ENCODE measurements at regions not wholly inside any gene's neighbourhood (a gene's known extent, or its start where the extent isn't known, plus 50 kb on each side); places are given as distances from the start of the nearest gene placed in this dataset.

GRCh38 chr6:167717455-167717854, 109.3 kb upstream of the AFDN start:
- no peaks in the 10 kb centered on the region for H3K9me3 ChIP-seq (ENCODE audit: low read length)
- no peaks in the 10 kb centered on the region for H3K36me3 ChIP-seq (ENCODE audit: insufficient read depth, low read length)
- no peak overlapping the region for H2AFZ ChIP-seq (ENCODE audit: low read depth, low read length)
- H3K4me1 ChIP-seq (ENCODE audit: insufficient read depth, low read length): peaks cover 3% of the 10 kb centered on the region
- no peak overlapping the region for H3K4me3 ChIP-seq (ENCODE audit: low read length)
- H3K27me3 ChIP-seq (ENCODE audit: insufficient read depth, low read length): no peaks in the 10 kb centered on the region

- no peak overlapping the region for H3K4me3 ChIP-seq (ENCODE audit: low read length)
- H2AFZ ChIP-seq (ENCODE audit: low read depth, low read length): no peak overlapping the region
- H3K36me3 ChIP-seq (ENCODE audit: insufficient read depth, low read length): no peaks in the 10 kb centered on the region
- no peaks in the 10 kb centered on the region for H3K27me3 ChIP-seq (ENCODE audit: insufficient read depth, low read length)
- H3K4me1 ChIP-seq (ENCODE audit: insufficient read depth, low read length): peaks cover 3% of the 10 kb centered on the region
- no peaks in the 10 kb centered on the region for H3K9me3 ChIP-seq (ENCODE audit: low read length)
Measured at GRCh38 chr6:167717867-167718266, 108.8 kb upstream of the AFDN start.

- no peak overlapping the region for H2AFZ ChIP-seq (ENCODE audit: low read depth, low read length)
- H3K36me3 ChIP-seq (ENCODE audit: insufficient read depth, low read length): no peaks in the 10 kb centered on the region
- H3K4me1 ChIP-seq (ENCODE audit: insufficient read depth, low read length): no peaks in the 10 kb centered on the region
- no peaks in the 10 kb centered on the region for H3K27me3 ChIP-seq (ENCODE audit: insufficient read depth, low read length)
- H3K4me3 ChIP-seq (ENCODE audit: low read length): no peak overlapping the region
- peaks cover 6% of the 10 kb centered on the region for H3K9me3 ChIP-seq (ENCODE audit: low read length)
Measured at GRCh38 chr6:167719920-167720319, 106.8 kb upstream of the AFDN start.

- Histone ChIP-seq H3K9me3 (ENCODE audit: low read length) (peaks cover 6% of the 10 kb centered on the region), H3K4me3 (ENCODE audit: low read length) (no peak overlapping the region), H3K36me3 (ENCODE audit: insufficient read depth, low read length) (no peaks in the 10 kb centered on the region), H3K27me3 (ENCODE audit: insufficient read depth, low read length) (no peaks in the 10 kb centered on the region), H2AFZ (ENCODE audit: low read depth, low read length) (no peak overlapping the region), H3K4me1 (ENCODE audit: insufficient read depth, low read length) (no peaks in the 10 kb centered on the region)
Measured at GRCh38 chr6:167720456-167721285, 106.0 kb upstream of the AFDN start.

GRCh38 chr6:167721291-167721690, 105.4 kb upstream of the AFDN start:
- Histone ChIP-seq H3K4me1 (ENCODE audit: insufficient read depth, low read length) (no peaks in the 10 kb centered on the region), H2AFZ (ENCODE audit: low read depth, low read length) (no peak overlapping the region), H3K36me3 (ENCODE audit: insufficient read depth, low read length) (no peaks in the 10 kb centered on the region), H3K9me3 (ENCODE audit: low read length) (peaks cover 6% of the 10 kb centered on the region), H3K27me3 (ENCODE audit: insufficient read depth, low read length) (no peaks in the 10 kb centered on the region), H3K4me3 (ENCODE audit: low read length) (no peak overlapping the region)

- Histone ChIP-seq H3K4me1 (ENCODE audit: insufficient read depth, low read length) (no peaks in the 10 kb centered on the region), H3K36me3 (ENCODE audit: insufficient read depth, low read length) (no peaks in the 10 kb centered on the region)
Measured at GRCh38 chr6:167722634-167723309, 103.9 kb upstream of the AFDN start.

GRCh38 chr6:167726043-167726621, 100.6 kb upstream of the AFDN start:
- Histone ChIP-seq H3K4me1 (ENCODE audit: insufficient read depth, low read length) (no peaks in the 10 kb centered on the region), H2AFZ (ENCODE audit: low read depth, low read length) (no peak overlapping the region), H3K27me3 (ENCODE audit: insufficient read depth, low read length) (no peaks in the 10 kb centered on the region), H3K9me3 (ENCODE audit: low read length) (peaks cover 6% of the 10 kb centered on the region), H3K36me3 (ENCODE audit: insufficient read depth, low read length) (no peaks in the 10 kb centered on the region), H3K4me3 (ENCODE audit: low read length) (no peak overlapping the region)

More at GRCh38 chr6:167722634-167723309, 103.9 kb upstream of the AFDN start:
- peaks cover 6% of the 10 kb centered on the region for H3K9me3 ChIP-seq (ENCODE audit: low read length)
- H2AFZ ChIP-seq (ENCODE audit: low read depth, low read length): no peak overlapping the region
- H3K4me3 ChIP-seq (ENCODE audit: low read length): no peak overlapping the region
- H3K27me3 ChIP-seq (ENCODE audit: insufficient read depth, low read length): no peaks in the 10 kb centered on the region

GRCh38 chr6:167730441-167730840, 96.3 kb upstream of the AFDN start:
- H3K27me3 ChIP-seq (ENCODE audit: insufficient read depth, low read length): no peaks in the 10 kb centered on the region
- no peak overlapping the region for H3K4me3 ChIP-seq (ENCODE audit: low read length)
- H3K36me3 ChIP-seq (ENCODE audit: insufficient read depth, low read length): no peaks in the 10 kb centered on the region
- H3K9me3 ChIP-seq (ENCODE audit: low read length): peaks cover 7% of the 10 kb centered on the region
- no peak overlapping the region for H2AFZ ChIP-seq (ENCODE audit: low read depth, low read length)
- H3K4me1 ChIP-seq (ENCODE audit: insufficient read depth, low read length): no peaks in the 10 kb centered on the region

GRCh38 chr6:167731216-167731615, 95.5 kb upstream of the AFDN start:
- no peaks in the 10 kb centered on the region for H3K4me1 ChIP-seq (ENCODE audit: insufficient read depth, low read length)
- no peak overlapping the region for H3K4me3 ChIP-seq (ENCODE audit: low read length)
- peaks cover 7% of the 10 kb centered on the region for H3K9me3 ChIP-seq (ENCODE audit: low read length)
- no peaks in the 10 kb centered on the region for H3K36me3 ChIP-seq (ENCODE audit: insufficient read depth, low read length)
- H3K27me3 ChIP-seq (ENCODE audit: insufficient read depth, low read length): no peaks in the 10 kb centered on the region
- H2AFZ ChIP-seq (ENCODE audit: low read depth, low read length): no peak overlapping the region

GRCh38 chr6:167731731-167732422, 94.8 kb upstream of the AFDN start:
- H3K36me3 ChIP-seq (ENCODE audit: insufficient read depth, low read length): no peaks in the 10 kb centered on the region
- no peak overlapping the region for H3K4me3 ChIP-seq (ENCODE audit: low read length)
- peaks cover 7% of the 10 kb centered on the region for H3K9me3 ChIP-seq (ENCODE audit: low read length)
- no peak overlapping the region for H2AFZ ChIP-seq (ENCODE audit: low read depth, low read length)
- H3K4me1 ChIP-seq (ENCODE audit: insufficient read depth, low read length): no peaks in the 10 kb centered on the region
- no peaks in the 10 kb centered on the region for H3K27me3 ChIP-seq (ENCODE audit: insufficient read depth, low read length)

- no peaks in the 10 kb centered on the region for H3K36me3 ChIP-seq (ENCODE audit: insufficient read depth, low read length)
- H3K4me1 ChIP-seq (ENCODE audit: insufficient read depth, low read length): no peaks in the 10 kb centered on the region
- peaks cover 7% of the 10 kb centered on the region for H3K9me3 ChIP-seq (ENCODE audit: low read length)
- H3K4me3 ChIP-seq (ENCODE audit: low read length): no peak overlapping the region
- no peak overlapping the region for H2AFZ ChIP-seq (ENCODE audit: low read depth, low read length)
- H3K27me3 ChIP-seq (ENCODE audit: insufficient read depth, low read length): no peaks in the 10 kb centered on the region
Measured at GRCh38 chr6:167733740-167734661, 92.7 kb upstream of the AFDN start.

GRCh38 chr6:167734662-167735083, 92.0 kb upstream of the AFDN start:
- Histone ChIP-seq H3K4me3 (ENCODE audit: low read length) (no peak overlapping the region), H2AFZ (ENCODE audit: low read depth, low read length) (no peak overlapping the region), H3K4me1 (ENCODE audit: insufficient read depth, low read length) (no peaks in the 10 kb centered on the region), H3K27me3 (ENCODE audit: insufficient read depth, low read length) (no peaks in the 10 kb centered on the region), H3K36me3 (ENCODE audit: insufficient read depth, low read length) (no peaks in the 10 kb centered on the region), H3K9me3 (ENCODE audit: low read length) (peaks cover 7% of the 10 kb centered on the region)

Data from neuron (in vitro differentiated cells).